ENCODE measurements at regions not wholly inside any gene's neighbourhood (a gene's known extent, or its start where the extent isn't known, plus 50 kb on each side); places are given as distances from the start of the nearest gene placed in this dataset.

DNA sequence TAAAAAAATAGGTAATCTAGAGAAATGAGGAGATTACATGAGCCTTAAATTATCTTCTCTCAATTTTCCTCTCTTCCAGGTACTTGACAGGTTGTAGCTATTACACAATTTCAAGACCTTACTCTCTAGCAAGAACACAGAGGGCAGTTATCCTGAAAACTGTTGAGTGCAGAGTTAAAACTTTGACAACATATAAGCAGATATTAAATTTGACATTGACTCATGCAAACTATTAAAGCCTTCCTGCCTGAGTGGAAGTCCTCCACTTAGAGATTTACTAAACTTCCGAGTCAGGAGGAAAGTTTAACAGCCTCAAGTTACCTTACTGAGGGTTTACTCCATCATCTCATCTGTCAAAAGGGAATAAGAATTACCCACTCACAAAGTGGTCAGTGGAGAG is 73.5 kb upstream of the ARID5B start:
- no peaks in the 10 kb centered on the region for H3K9me3 Mint-ChIP-seq (ENCODE audit: unreplicated experiment)
- intact Hi-C loops (cut with micrococcal nuclease): no loop called here
- no peak overlapping the region for H3K27ac Mint-ChIP-seq (ENCODE audit: low read depth, unreplicated experiment)
- ChIA-PET POLR2A (interaction anchor here (1.2 kb wide), 1 partner anchor 75 kb away, joined by 4 read pairs; no protein-coding TSS in a partner anchor), CTCF (no interaction called here)
- TF ChIP-seq, protein P1, sequence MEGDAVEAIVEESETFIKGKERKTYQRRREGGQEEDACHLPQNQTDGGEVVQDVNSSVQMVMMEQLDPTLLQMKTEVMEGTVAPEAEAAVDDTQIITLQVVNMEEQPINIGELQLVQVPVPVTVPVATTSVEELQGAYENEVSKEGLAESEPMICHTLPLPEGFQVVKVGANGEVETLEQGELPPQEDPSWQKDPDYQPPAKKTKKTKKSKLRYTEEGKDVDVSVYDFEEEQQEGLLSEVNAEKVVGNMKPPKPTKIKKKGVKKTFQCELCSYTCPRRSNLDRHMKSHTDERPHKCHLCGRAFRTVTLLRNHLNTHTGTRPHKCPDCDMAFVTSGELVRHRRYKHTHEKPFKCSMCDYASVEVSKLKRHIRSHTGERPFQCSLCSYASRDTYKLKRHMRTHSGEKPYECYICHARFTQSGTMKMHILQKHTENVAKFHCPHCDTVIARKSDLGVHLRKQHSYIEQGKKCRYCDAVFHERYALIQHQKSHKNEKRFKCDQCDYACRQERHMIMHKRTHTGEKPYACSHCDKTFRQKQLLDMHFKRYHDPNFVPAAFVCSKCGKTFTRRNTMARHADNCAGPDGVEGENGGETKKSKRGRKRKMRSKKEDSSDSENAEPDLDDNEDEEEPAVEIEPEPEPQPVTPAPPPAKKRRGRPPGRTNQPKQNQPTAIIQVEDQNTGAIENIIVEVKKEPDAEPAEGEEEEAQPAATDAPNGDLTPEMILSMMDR (IDR thresholded peaks at IDR 0.05; ENCODE audit: unreplicated experiment): no peak
- peaks cover 7% of the 10 kb centered on the region for H3K4me1 Mint-ChIP-seq (ENCODE audit: insufficient read depth, unreplicated experiment)
- no peak overlapping the region for H3K4me3 Mint-ChIP-seq (ENCODE audit: unreplicated experiment)
- no TSS peak for BruUV-seq (replicated peaks)
- no peak for DNase-seq (ENCODE audit: unreplicated experiment)
- no peaks in the 10 kb centered on the region for H3K27me3 Mint-ChIP-seq (ENCODE audit: insufficient read depth, unreplicated experiment)
- no peaks in the 10 kb centered on the region for H3K36me3 Mint-ChIP-seq (ENCODE audit: insufficient read depth, unreplicated experiment)

- TF ChIP-seq, protein P1 (IDR thresholded peaks at IDR 0.05; ENCODE audit: unreplicated experiment): no peak
- POLR2A ChIA-PET: interaction anchor here (0.6 kb wide), 1 partner anchor 327 kb away, joined by 3 read pairs; no protein-coding TSS in a partner anchor
- BruUV-seq (replicated peaks): no TSS peak
- Mint-ChIP-seq H3K4me3 (ENCODE audit: unreplicated experiment) (no peak overlapping the region), H3K9me3 (ENCODE audit: unreplicated experiment) (no peaks in the 10 kb centered on the region), H3K36me3 (ENCODE audit: insufficient read depth, unreplicated experiment) (no peaks in the 10 kb centered on the region), H3K4me1 (ENCODE audit: insufficient read depth, unreplicated experiment) (peaks cover 9% of the 10 kb centered on the region), H3K27me3 (ENCODE audit: insufficient read depth, unreplicated experiment) (no peaks in the 10 kb centered on the region), H3K27ac (ENCODE audit: low read depth, unreplicated experiment) (no peak overlapping the region)
- intact Hi-C loops (cut with micrococcal nuclease): no loop called here
- DNase-seq (ENCODE audit: unreplicated experiment): no peak
- CTCF ChIA-PET: no interaction called here
Measured at GRCh38 chr10:61828788-61829187, 72.7 kb upstream of the ARID5B start.

DNA sequence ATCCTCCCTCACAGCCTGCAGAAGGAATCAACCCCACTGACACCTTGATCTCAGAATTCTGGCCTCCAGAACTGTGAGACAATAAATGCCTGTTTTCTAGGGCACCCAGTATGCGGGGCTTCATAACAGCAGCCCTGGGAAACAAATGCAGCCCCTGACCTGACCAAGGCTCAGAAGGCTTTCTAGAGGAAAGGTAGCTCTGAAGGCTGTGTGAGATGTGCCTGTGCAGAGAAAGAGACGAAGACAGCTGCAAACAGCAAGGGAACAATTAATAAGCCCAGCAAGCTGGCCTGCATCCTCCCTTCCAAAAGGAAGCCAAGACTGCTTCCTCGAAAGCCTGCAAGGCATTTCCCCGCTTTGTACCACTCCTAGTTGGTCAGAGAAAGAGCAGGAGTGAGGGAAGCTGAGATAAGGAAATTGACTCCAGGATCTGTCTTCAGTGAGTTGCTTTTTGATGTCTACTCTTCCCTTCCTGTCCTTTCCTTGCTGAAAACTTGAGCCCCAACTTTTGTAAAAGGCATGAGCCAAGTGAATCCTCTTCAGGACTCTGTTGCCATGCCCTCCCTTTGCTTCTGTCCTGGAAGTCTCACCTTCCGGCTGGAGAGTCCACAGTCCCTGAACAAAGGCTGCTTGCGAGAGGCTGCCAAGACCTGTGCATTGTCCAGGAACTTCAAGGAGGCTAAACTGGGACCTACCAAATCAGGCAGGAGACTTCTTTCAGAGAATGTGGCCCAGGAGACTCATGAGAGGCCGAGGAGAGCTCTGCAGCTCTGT is 71.2 kb upstream of the ARID5B start:
- no peak overlapping the region for H3K27ac Mint-ChIP-seq (ENCODE audit: low read depth, unreplicated experiment)
- TF ChIP-seq, protein P1 (IDR thresholded peaks at IDR 0.05; ENCODE audit: unreplicated experiment): no peak
- H3K4me3 Mint-ChIP-seq (ENCODE audit: unreplicated experiment): no peak overlapping the region
- CTCF ChIA-PET: interaction anchor here (0.6 to 1.3 kb wide), 3 partner anchors 46 to 752 kb away, joined by 3 to 5 read pairs (median 3); no protein-coding TSS in a partner anchor
- BruUV-seq (replicated peaks): no TSS peak
- no peak for DNase-seq (ENCODE audit: unreplicated experiment)
- H3K36me3 Mint-ChIP-seq (ENCODE audit: insufficient read depth, unreplicated experiment): no peaks in the 10 kb centered on the region
- POLR2A ChIA-PET: interaction anchor here (0.6 to 1.3 kb wide), 2 partner anchors 9 to 201 kb away, joined by 4 to 5 read pairs; no protein-coding TSS in a partner anchor
- peaks cover 14% of the 10 kb centered on the region for H3K4me1 Mint-ChIP-seq (ENCODE audit: insufficient read depth, unreplicated experiment)
- intact Hi-C loops (cut with micrococcal nuclease): loop anchor here (10.0 kb wide), 2 partner anchors 415 to 685 kb away; no protein-coding TSS in a partner anchor
- no peaks in the 10 kb centered on the region for H3K27me3 Mint-ChIP-seq (ENCODE audit: insufficient read depth, unreplicated experiment)
- H3K9me3 Mint-ChIP-seq (ENCODE audit: unreplicated experiment): no peaks in the 10 kb centered on the region

- CTCF ChIA-PET: interaction anchor here (0.6 to 1.3 kb wide), 5 partner anchors 46 to 1162 kb away, joined by 3 to 5 read pairs (median 3); no protein-coding TSS in a partner anchor
- DNase-seq (ENCODE audit: unreplicated experiment): no peak
- POLR2A ChIA-PET: interaction anchor here (1.3 kb wide), 1 partner anchor 9 kb away, joined by 4 read pairs; no protein-coding TSS in a partner anchor
- TF ChIP-seq, protein P1 (IDR thresholded peaks at IDR 0.05; ENCODE audit: unreplicated experiment): no peak
- Mint-ChIP-seq H3K4me1 (ENCODE audit: insufficient read depth, unreplicated experiment) (peaks cover 20% of the 10 kb centered on the region), H3K9me3 (ENCODE audit: unreplicated experiment) (no peaks in the 10 kb centered on the region), H3K27me3 (ENCODE audit: insufficient read depth, unreplicated experiment) (no peaks in the 10 kb centered on the region), H3K36me3 (ENCODE audit: insufficient read depth, unreplicated experiment) (no peaks in the 10 kb centered on the region), H3K27ac (ENCODE audit: low read depth, unreplicated experiment) (no peak overlapping the region), H3K4me3 (ENCODE audit: unreplicated experiment) (no peak overlapping the region)
- intact Hi-C loops (cut with micrococcal nuclease): loop anchor here (10.0 kb wide), 2 partner anchors 414 to 686 kb away; no protein-coding TSS in a partner anchor
- BruUV-seq (replicated peaks): no TSS peak
Measured at GRCh38 chr10:61830846-61831273, 70.6 kb upstream of the ARID5B start.
